Stimulated activated naive CD4-positive, alpha-beta T cell treated with Interleukin-2 at 50 U/mL for 16 hours (primary cell): ENCODE measurements at regions not wholly inside any gene's neighbourhood (a gene's known extent, or its start where the extent isn't known, plus 50 kb on each side); places are given as distances from the start of the nearest gene placed in this dataset.
A peak's percentile ranks its signal among the peaks of the same experiment; 100 is the strongest.

ENCODE experiments used
- DNase-seq: peaks from one replicate; lab custom pipeline; 2025; lab: John Stamatoyannopoulos, UW

GRCh38 chr5:81855591-81855990, 104.7 kb upstream of the SSBP2 start:
- no peak for DNase-seq

GRCh38 chr5:81854915-81855314, 104.0 kb upstream of the SSBP2 start:
- no peak for DNase-seq

- no peak for DNase-seq
These were observed 103.6 kb upstream of the SSBP2 start for GRCh38 chr5:81854485-81854884.

GRCh38 chr5:81853030-81853357, 102.1 kb upstream of the SSBP2 start:
- no peak for DNase-seq

GRCh38 chr5:81852291-81853029, 101.6 kb upstream of the SSBP2 start:
- no peak for DNase-seq

GRCh38 chr5:81851481-81852178, 100.7 kb upstream of the SSBP2 start:
- peak; percentile 80 for DNase-seq

GRCh38 chr5:81850501-81851357, 99.8 kb upstream of the SSBP2 start:
- no peak for DNase-seq

GRCh38 chr5:81849770-81850367, 99.0 kb upstream of the SSBP2 start:
- no peak for DNase-seq

- DNase-seq, result no peak
These were observed 97.5 kb upstream of the SSBP2 start for GRCh38 chr5:81848362-81848880.

GRCh38 chr5:81846301-81846700, 95.4 kb upstream of the SSBP2 start:
- no peak for DNase-seq

- DNase-seq, result no peak
These were observed 92.9 kb upstream of the SSBP2 start for GRCh38 chr5:81843845-81844244.

GRCh38 chr5:81842795-81843398, 92.0 kb upstream of the SSBP2 start:
- no peak for DNase-seq

- no peak for DNase-seq
These were observed 88.1 kb upstream of the SSBP2 start for GRCh38 chr5:81839034-81839433.

- DNase-seq, result no peak
These were observed 87.5 kb upstream of the SSBP2 start for GRCh38 chr5:81838307-81838906.

GRCh38 chr5:81837667-81838306, 86.9 kb upstream of the SSBP2 start:
- DNase-seq, result no peak

GRCh38 chr5:81835814-81836367, 85.0 kb upstream of the SSBP2 start:
- no peak for DNase-seq

GRCh38 chr5:81834021-81834660, 83.2 kb upstream of the SSBP2 start:
- no peak for DNase-seq

- DNase-seq, result no peak
These were observed 79.7 kb upstream of the SSBP2 start for GRCh38 chr5:81830596-81830995.

- no peak for DNase-seq
These were observed 78.3 kb upstream of the SSBP2 start for GRCh38 chr5:81829242-81829641.

GRCh38 chr5:81827500-81827899, 76.6 kb upstream of the SSBP2 start:
- DNase-seq, result no peak
